H1 (cell line): ENCODE measurements at regions not wholly inside any gene's neighbourhood (a gene's known extent, or its start where the extent isn't known, plus 50 kb on each side); places are given as distances from the start of the nearest gene placed in this dataset.

Experiments used
- CTCF ChIA-PET: fragments of 300-600 bp; sonication (Branson Sonifier 250); formaldehyde crosslinking; loops from one replicate; lab custom pipeline; 2021; ENCODE audit not compliant: partially characterized antibody; lab: Charles Lee
- POLR2A ChIA-PET: fragments of 300-600 bp; sonication (Branson Sonifier 250); formaldehyde crosslinking; loops from one replicate; lab custom pipeline; 2021; ENCODE audit warnings: inconsistent platforms; ENCODE audit not compliant: partially characterized antibody; lab: Charles Lee
- DNase-seq, 2 experiments: peaks; one replicate each; pipeline versions ENCODE4 v3.0.0 to v3.0.0-alpha.2; 2010 to 2022; ENCODE audit warnings: low spot score in 2 of 2, low read depth in 1 of 2, mixed read lengths in 1 of 2
- FAIRE-seq: peaks from 2 replicates; lab custom pipeline; 2011; peaks lifted over from hg19 to GRCh38; lab: Jason Lieb, UNC
- H2AFZ ChIP-seq: 2 replicates; pipeline ENCODE4 v1.8.1; 2012; ENCODE audit warnings: low read length, inconsistent platforms
- H2AK5ac ChIP-seq: 2 replicates; pipeline ENCODE4 v1.6.1; 2013; ENCODE audit warnings: low read depth, low read length
- H2BK120ac ChIP-seq: replicated peaks from 2 replicates; pipeline ENCODE3; 2013; ENCODE audit warnings: low read depth, low read length, inconsistent platforms
- H2BK12ac ChIP-seq: 2 replicates; pipeline ENCODE4 v1.6.1; 2013; ENCODE audit warnings: low read depth, low read length
- H2BK15ac ChIP-seq: 2 replicates; pipeline ENCODE4 v1.6.1; 2013; ENCODE audit warnings: low read length
- H2BK20ac ChIP-seq: 2 replicates; pipeline ENCODE4 v1.6.1; 2013; ENCODE audit warnings: low read length
- H2BK5ac ChIP-seq: 2 replicates; pipeline ENCODE4 v1.6.1; 2013; ENCODE audit warnings: low read depth, low read length
- H3K14ac ChIP-seq: 2 replicates; pipeline ENCODE4 v1.6.1; 2013; ENCODE audit warnings: inconsistent platforms; ENCODE audit not compliant: insufficient read length
- H3K18ac ChIP-seq: 2 replicates; pipeline ENCODE4 v1.6.1; 2013; ENCODE audit warnings: low read length; ENCODE audit errors: extremely low read depth
- H3K23ac ChIP-seq: 2 replicates; pipeline ENCODE4 v1.6.1; 2013; ENCODE audit warnings: inconsistent platforms; ENCODE audit not compliant: insufficient read length
- H3K23me2 ChIP-seq: 2 replicates; pipeline ENCODE4 v1.6.1; 2013; ENCODE audit warnings: low read depth, low read length
- H3K27ac ChIP-seq: 2 replicates; pipeline ENCODE4 v1.6.1; 2011; ENCODE audit warnings: low read depth, low read length, inconsistent platforms
- H3K27me3 ChIP-seq, 4 experiments: replicated peaks in 1 of 4; 1 replicate in 1 of 4; 2 replicates in 3 of 4; pipeline versions ENCODE4 v1.6.1 to v1.8.1; 2011 to 2013; ENCODE audit warnings: low read length in 3 of 4, mild to moderate bottlenecking in 3 of 4, inconsistent platforms in 2 of 4, mixed read lengths in 2 of 4, moderate library complexity in 1 of 4; ENCODE audit not compliant: control insufficient read depth in 3 of 4, insufficient read depth in 3 of 4; ENCODE audit errors: extremely low read depth in 1 of 4
- H3K36me3 ChIP-seq, 4 experiments: 2 replicates each; pipeline versions ENCODE4 v1.6.1 to v1.8.1; 2011 to 2013; ENCODE audit warnings: mild to moderate bottlenecking in 4 of 4, low read length in 3 of 4, moderate library complexity in 2 of 4, control low read depth in 1 of 4, inconsistent platforms in 1 of 4; ENCODE audit not compliant: insufficient read depth in 4 of 4, control insufficient read depth in 2 of 4
- H3K4ac ChIP-seq: replicated peaks from 2 replicates; pipeline ENCODE3; 2013; ENCODE audit warnings: low read length, low read depth, mixed read lengths, inconsistent platforms; ENCODE audit not compliant: insufficient read length
- H3K4me1 ChIP-seq, 4 experiments: replicated peaks in 1 of 4; 1 replicate in 1 of 4; 2 replicates in 3 of 4; pipeline versions ENCODE4 v1.6.1 to v1.8.1; 2011 to 2013; ENCODE audit warnings: low read length in 3 of 4, inconsistent platforms in 2 of 4, mixed read lengths in 1 of 4; ENCODE audit not compliant: insufficient read depth in 4 of 4, control insufficient read depth in 3 of 4
- H3K4me2 ChIP-seq, 2 experiments: 2 replicates each; pipeline versions ENCODE4 v1.6.1 to v1.8.1; 2011 to 2013; ENCODE audit warnings: low read depth in 2 of 2, low read length in 2 of 2, control low read depth in 1 of 2, inconsistent platforms in 1 of 2, mild to moderate bottlenecking in 1 of 2; ENCODE audit not compliant: insufficient read depth in 1 of 2
- H3K4me3 ChIP-seq, 4 experiments: fragments of 200-600, 300-600 bp in 1 of 4; sonication (generic), shearing (Covaris generic), sonication (Bioruptor Twin) in 1 of 4; 2 replicates each; pipeline versions ENCODE4 v1.5.1 to v1.8.1; 2011 to 2016; ENCODE audit warnings: low read length in 4 of 4, low read depth in 3 of 4, control low read depth in 2 of 4, inconsistent platforms in 2 of 4, mild to moderate bottlenecking in 2 of 4, mixed read lengths in 1 of 4, moderate library complexity in 1 of 4; ENCODE audit not compliant: insufficient read depth in 2 of 4; ENCODE audit errors: extremely low read depth in 1 of 4
- H3K56ac ChIP-seq: replicated peaks from 2 replicates; pipeline ENCODE3; 2013; ENCODE audit warnings: low read depth, mild to moderate bottlenecking, mixed read lengths, low read length, inconsistent platforms; ENCODE audit not compliant: insufficient read length
- H3K79me1 ChIP-seq: 2 replicates; pipeline ENCODE4 v1.6.1; 2013; ENCODE audit warnings: low read depth, low read length, control low read depth
- H3K79me2 ChIP-seq, 2 experiments: 2 replicates each; pipeline versions ENCODE4 v1.6.1 to v1.8.1; 2012 to 2013; ENCODE audit warnings: low read length in 2 of 2, mild to moderate bottlenecking in 2 of 2, inconsistent platforms in 1 of 2; ENCODE audit not compliant: insufficient read depth in 2 of 2, control insufficient read depth in 1 of 2
- H3K9ac ChIP-seq, 4 experiments: replicated peaks in 1 of 4; 1 replicate in 1 of 4; 2 replicates in 3 of 4; pipeline versions ENCODE4 v1.6.1 to v1.8.1; 2011 to 2013; ENCODE audit warnings: low read depth in 3 of 4, low read length in 3 of 4, control low read depth in 2 of 4, mild to moderate bottlenecking in 2 of 4, moderate library complexity in 2 of 4, inconsistent platforms in 1 of 4; ENCODE audit errors: extremely low read depth in 1 of 4
- H3K9me3 ChIP-seq, 2 experiments: 2 replicates each; pipeline versions ENCODE4 v1.6.1 to v1.8.1; 2012 to 2013; ENCODE audit warnings: mild to moderate bottlenecking in 2 of 2, moderate library complexity in 2 of 2, control low read depth in 1 of 2, inconsistent platforms in 1 of 2, low read depth in 1 of 2, low read length in 1 of 2, mixed read lengths in 1 of 2; ENCODE audit not compliant: insufficient read depth in 2 of 2
- H4K20me1 ChIP-seq, 2 experiments: replicated peaks in 1 of 2; 2 replicates each; pipeline versions ENCODE3 to v1.8.1; 2011 to 2013; ENCODE audit warnings: inconsistent platforms in 2 of 2, low read length in 2 of 2, mild to moderate bottlenecking in 1 of 2; ENCODE audit not compliant: insufficient read depth in 2 of 2, control insufficient read depth in 1 of 2
- H4K5ac ChIP-seq: 2 replicates; pipeline ENCODE4 v1.6.1; 2013; ENCODE audit warnings: low read length, low read depth, mixed read lengths, inconsistent platforms; ENCODE audit not compliant: insufficient read length
- H4K8ac ChIP-seq: 2 replicates; pipeline ENCODE4 v1.8.0; 2013; ENCODE audit warnings: mild to moderate bottlenecking, moderate library complexity, low read length, inconsistent platforms; ENCODE audit not compliant: insufficient read depth; ENCODE audit errors: extremely low read depth
- H4K91ac ChIP-seq: replicated peaks from 2 replicates; pipeline ENCODE3; 2013; ENCODE audit warnings: low read length, mixed read lengths, inconsistent platforms; ENCODE audit not compliant: insufficient read length
- ATF3 ChIP-seq: IDR thresholded peaks from 2 replicates; pipeline ENCODE4 v1.6.1; 2011; ENCODE audit warnings: low read depth, mild to moderate bottlenecking, low read length; ENCODE audit not compliant: insufficient read depth
- BCL11A ChIP-seq, 2 experiments: IDR thresholded peaks; one replicate each; pipeline ENCODE4 v1.6.1; 2011; ENCODE audit warnings: low read depth in 2 of 2, low read length in 2 of 2, mild to moderate bottlenecking in 2 of 2
- CBX5 ChIP-seq: fragments of 300-800, 300-1000 bp; sonication (generic); IDR thresholded peaks from 2 replicates; pipeline ENCODE4 v1.7.1; 2016; ENCODE audit warnings: antibody characterized with exemption, low read length, low read depth
- CEBPB ChIP-seq: IDR thresholded peaks from 2 replicates; pipeline ENCODE4 v1.6.1; 2012; ENCODE audit warnings: low read depth, low read length
- E2F6 ChIP-seq: IDR thresholded peaks from 2 replicates; pipeline ENCODE4 v1.6.1; 2012; ENCODE audit warnings: inconsistent platforms
- EGR1 ChIP-seq: IDR thresholded peaks from 2 replicates; pipeline ENCODE4 v1.6.1; 2011; ENCODE audit warnings: low read depth, low read length, borderline replicate concordance
- HDAC2 ChIP-seq, 2 experiments: fragments of 300-600 bp in 1 of 2; sonication (generic) in 1 of 2; IDR thresholded peaks; 2 replicates each; pipeline ENCODE4 v1.6.1; 2011 to 2012; ENCODE audit warnings: low read depth in 2 of 2, low read length in 2 of 2, mild to moderate bottlenecking in 2 of 2, moderate library complexity in 2 of 2, borderline replicate concordance in 1 of 2, inconsistent platforms in 1 of 2
- JUN ChIP-seq: IDR thresholded peaks from 2 replicates; pipeline ENCODE4 v1.6.1; 2011; ENCODE audit warnings: low read depth, mild to moderate bottlenecking, improper control_type of control experiment, low read length
- JUND ChIP-seq: IDR thresholded peaks from 2 replicates; pipeline ENCODE4 v1.6.1; 2011; ENCODE audit warnings: mild to moderate bottlenecking, improper control_type of control experiment, low read length
- MAX ChIP-seq: IDR thresholded peaks from 2 replicates; pipeline ENCODE4 v1.6.1; 2012; ENCODE audit warnings: inconsistent platforms
- RNF2 ChIP-seq: fragments of 200-900, 300-1000 bp; sonication (generic); IDR thresholded peaks from 2 replicates; pipeline ENCODE4 v1.7.1; 2016; ENCODE audit warnings: borderline replicate concordance, low read depth, mild to moderate bottlenecking, antibody characterized with exemption, low read length; ENCODE audit not compliant: poor library complexity, severe bottlenecking; ENCODE audit errors: missing control alignments
- TAF1 ChIP-seq: IDR thresholded peaks from 2 replicates; pipeline ENCODE4 v1.6.1; 2011; ENCODE audit warnings: mild to moderate bottlenecking, low read depth, low read length
- TBP ChIP-seq: IDR thresholded peaks from 2 replicates; pipeline ENCODE4 v1.6.1; 2011; ENCODE audit warnings: low read depth, low read length, improper control_type of control experiment
- YY1 ChIP-seq: IDR thresholded peaks from 2 replicates; pipeline ENCODE4 v1.6.1; 2011; ENCODE audit warnings: low read depth, mild to moderate bottlenecking, low read length
- WGBS, 2 experiments: shearing (Covaris generic) in 1 of 2; methylation state at CpG; one replicate each; pipeline versions ENCODE4 v1.1.6 to v1.1.7; 2013 to 2015; ENCODE audit warnings: low lambda C conversion rate in 2 of 2, mixed read lengths in 2 of 2, inconsistent platforms in 1 of 2, low coverage in 1 of 2, missing lambda C conversion rate in 1 of 2; ENCODE audit not compliant: insufficient replicate concordance in 2 of 2, insufficient coverage in 1 of 2, insufficient read length in 1 of 2; ENCODE audit errors: extremely low coverage in 1 of 2, missing lambda C conversion rate in 1 of 2; 5-methylcytosine and 5-hydroxymethylcytosine counted together

- H3K23ac ChIP-seq: no peak overlapping the region
- H4K5ac ChIP-seq: no peak overlapping the region
- no peaks in the 10 kb centered on the region for H3K23me2 ChIP-seq
- no peak overlapping the region for H3K56ac ChIP-seq
- H3K79me2 ChIP-seq: no peaks in the 10 kb centered on the region
- no peaks in the 10 kb centered on the region for H3K36me3 ChIP-seq
- no peaks in the 10 kb centered on the region for H3K9me3 ChIP-seq
- no peaks in the 10 kb centered on the region for H3K4me1 ChIP-seq
- H2BK15ac ChIP-seq: no peak overlapping the region
- no peak overlapping the region for H3K9ac ChIP-seq
- H4K91ac ChIP-seq: no peak overlapping the region
- no peak overlapping the region for H4K8ac ChIP-seq
- H3K4me2 ChIP-seq: no peak overlapping the region
- H2AFZ ChIP-seq: no peak overlapping the region
- ChIA-PET CTCF (interaction anchor here (0.7 to 4.3 kb wide), 4 partner anchors 54 to 529 kb away, joined by 3 to 19 read pairs (median 3); no protein-coding TSS in a partner anchor), POLR2A (no interaction called here)
- H2BK20ac ChIP-seq: no peak overlapping the region
- WGBS, 2 experiments: 75% methylated on average over 1 of the region's 1 CpG; no CpG with 5 or more reads in 1 of the 2 experiments
- no peak overlapping the region for H2BK12ac ChIP-seq
- no peak overlapping the region for H3K14ac ChIP-seq
- no peak overlapping the region for H2BK120ac ChIP-seq
- H3K4ac ChIP-seq: no peak overlapping the region
- H4K20me1 ChIP-seq: no peaks in the 10 kb centered on the region
- H3K79me1 ChIP-seq: no peaks in the 10 kb centered on the region
- H2AK5ac ChIP-seq: no peak overlapping the region
- TF ChIP-seq E2F6: no peak
- no peak for TF ChIP-seq CBX5
- no peak for TF ChIP-seq EGR1
- TF ChIP-seq YY1: no peak
- TF ChIP-seq ATF3: no peak
- TF ChIP-seq CEBPB: no peak
- TF ChIP-seq TBP: no peak
- no peak for TF ChIP-seq TAF1
- no peak for TF ChIP-seq JUN
- no peak for TF ChIP-seq MAX
- TF ChIP-seq RNF2: no peak
- TF ChIP-seq JUND: no peak
- TF ChIP-seq HDAC2 (IDR thresholded peaks at IDR 0.05; ENCODE audit: borderline replicate concordance in 1 of 2, low read depth in 2 of 2, low read length in 2 of 2): no peak
- TF ChIP-seq BCL11A (IDR thresholded peaks at IDR 0.05; ENCODE audit: low read depth in 2 of 2, low read length in 2 of 2): no peak
- H3K18ac ChIP-seq: no peak overlapping the region
- no peaks in the 10 kb centered on the region for H3K27me3 ChIP-seq
- H3K4me3 ChIP-seq: no peak overlapping the region
- DNase-seq: no peak
- H3K27ac ChIP-seq: no peak overlapping the region
- no peak overlapping the region for H2BK5ac ChIP-seq
- no peak for FAIRE-seq
These were observed 196.7 kb upstream of the MKI67 start for GRCh38 chr10:128322950-128323349.
